GM23248 (cell line): ENCODE measurements at regions not wholly inside any gene's neighbourhood (a gene's known extent, or its start where the extent isn't known, plus 50 kb on each side); places are given as distances from the start of the nearest gene placed in this dataset.

Experiments used
- DNase-seq: peaks from one replicate; pipeline ENCODE4 v3.0.0-alpha.2; 2015
- H2AFZ ChIP-seq: fragments of 200-600 bp; sonication (generic); 2 replicates; pipeline ENCODE4 v1.6.1; 2016; ENCODE audit warnings: antibody characterized with exemption
- H3F3A ChIP-seq: fragments of 200-600 bp; sonication (generic); 2 replicates; pipeline ENCODE4 v1.6.1; 2016; ENCODE audit warnings: mild to moderate bottlenecking, antibody characterized with exemption, mixed run types; ENCODE audit not compliant: insufficient read depth
- H3K27ac ChIP-seq: fragments of 200-600 bp; sonication (generic); 2 replicates; pipeline ENCODE4 v1.5.1; 2016; ENCODE audit warnings: mild to moderate bottlenecking
- H3K27me3 ChIP-seq: fragments of 200-600 bp; sonication (generic); replicated peaks from 2 replicates; pipeline ENCODE4 v1.6.1; 2016; ENCODE audit warnings: mild to moderate bottlenecking; ENCODE audit not compliant: insufficient read depth
- H3K36me3 ChIP-seq: fragments of 200-600 bp; sonication (generic); 2 replicates; pipeline ENCODE4 v1.6.1; 2016; ENCODE audit warnings: low read depth, mild to moderate bottlenecking
- H3K4me1 ChIP-seq: fragments of 200-600 bp; sonication (generic); 2 replicates; pipeline ENCODE4 v1.6.1; 2016; ENCODE audit warnings: mild to moderate bottlenecking; ENCODE audit not compliant: insufficient read depth
- H3K4me2 ChIP-seq: fragments of 200-600 bp; sonication (generic); one replicate; pipeline ENCODE4 v1.6.1; 2016; ENCODE audit warnings: mild to moderate bottlenecking; ENCODE audit not compliant: unreplicated experiment
- H3K4me3 ChIP-seq: fragments of 200-600 bp; sonication (generic); 2 replicates; pipeline ENCODE4 v1.5.1; 2016; ENCODE audit warnings: mild to moderate bottlenecking
- H3K79me2 ChIP-seq: fragments of 200-600 bp; sonication (generic); 2 replicates; pipeline ENCODE4 v1.6.1; 2016; ENCODE audit warnings: mild to moderate bottlenecking; ENCODE audit not compliant: insufficient read depth
- H3K9ac ChIP-seq: fragments of 200-600 bp; sonication (generic); 2 replicates; pipeline ENCODE4 v1.6.1; 2016; ENCODE audit warnings: mild to moderate bottlenecking
- H3K9me2 ChIP-seq: fragments of 200-600 bp; sonication (generic); 2 replicates; pipeline ENCODE4 v1.6.1; 2016; ENCODE audit warnings: mixed run types, mild to moderate bottlenecking, moderate library complexity; ENCODE audit not compliant: insufficient read depth
- H3K9me3 ChIP-seq: fragments of 200-600 bp; sonication (generic); one replicate; pipeline ENCODE4 v1.6.1; 2017; ENCODE audit warnings: low read depth
- H4K20me1 ChIP-seq: fragments of 200-600 bp; sonication (generic); 2 replicates; pipeline ENCODE4 v1.6.0; 2016; ENCODE audit not compliant: insufficient read depth
- EZH2 ChIP-seq: fragments of 200-600 bp; sonication (generic); IDR thresholded peaks from 2 replicates; pipeline ENCODE4 v1.6.1; 2018; ENCODE audit warnings: antibody characterized with exemption, mild to moderate bottlenecking; ENCODE audit not compliant: insufficient read depth, poor library complexity, severe bottlenecking
- EZH2phosphoT487 ChIP-seq: fragments of 200-600 bp; sonication (generic); IDR thresholded peaks from 2 replicates; pipeline ENCODE4 v1.6.1; 2018; ENCODE audit warnings: antibody characterized with exemption, moderate library complexity, mild to moderate bottlenecking, low read depth; ENCODE audit not compliant: insufficient read depth
- WGBS, 2 experiments: methylation state at CpG; one replicate each; pipeline ENCODE4 v1.1.6; 2015 to 2017; ENCODE audit warnings: low lambda C conversion rate in 2 of 2, low coverage in 1 of 2; ENCODE audit errors: missing lambda C conversion rate in 2 of 2; 5-methylcytosine and 5-hydroxymethylcytosine counted together
- in situ Hi-C: fragments of 300-500 bp; cut with MboI; formaldehyde crosslinking; loops from 2 replicates; pipeline ENCODE4 v1.15.0; 2020

GRCh38 chr13:90382425-90382824 lies 965.1 kb upstream of the MIR17HG start:
- TF ChIP-seq EZH2 = no peak
- TF ChIP-seq EZH2phosphoT487 = no peak
- no peaks in the 10 kb centered on the region for H4K20me1 ChIP-seq
- H3K4me1 ChIP-seq = no peaks in the 10 kb centered on the region
- H3F3A ChIP-seq = no peaks in the 10 kb centered on the region
- H2AFZ ChIP-seq = no peak overlapping the region
- in situ Hi-C loops = no loop called here
- no peak overlapping the region for H3K27ac ChIP-seq
- H3K9me2 ChIP-seq = no peaks in the 10 kb centered on the region
- no peaks in the 10 kb centered on the region for H3K36me3 ChIP-seq
- no peak for DNase-seq
- no peak overlapping the region for H3K9ac ChIP-seq
- WGBS, 2 experiments = 93 to 100% methylated on average over 1 of the region's 1 CpG
- no peak overlapping the region for H3K4me3 ChIP-seq
- H3K27me3 ChIP-seq = no peaks in the 10 kb centered on the region
- H3K4me2 ChIP-seq = no peak overlapping the region
- no peaks in the 10 kb centered on the region for H3K9me3 ChIP-seq
- no peaks in the 10 kb centered on the region for H3K79me2 ChIP-seq

- in situ Hi-C loops = no loop called here
Observed at GRCh38 chr13:90385781-90386489, 961.6 kb upstream of the MIR17HG start.

GRCh38 chr13:90388887-90389452 lies 958.5 kb upstream of the MIR17HG start:
- Histone ChIP-seq H2AFZ (no peak overlapping the region), H3K9me3 (no peaks in the 10 kb centered on the region), H3K4me3 (no peak overlapping the region), H3K36me3 (no peaks in the 10 kb centered on the region), H3K4me1 (no peaks in the 10 kb centered on the region), H3K9me2 (no peaks in the 10 kb centered on the region; the same call in 1 of the 2 replicates), H3K79me2 (no peaks in the 10 kb centered on the region), H3K27me3 (no peaks in the 10 kb centered on the region), H4K20me1 (no peaks in the 10 kb centered on the region), H3K9ac (no peak overlapping the region), H3K4me2 (no peak overlapping the region), H3F3A (no peaks in the 10 kb centered on the region), H3K27ac (no peak overlapping the region)
- in situ Hi-C loops = no loop called here
- no peak for TF ChIP-seq EZH2phosphoT487
- TF ChIP-seq EZH2 = no peak
- DNase-seq = no peak
- 50 to 77% methylated on average over 2 of the region's 2 CpGs for WGBS, 2 experiments

More at GRCh38 chr13:90385781-90386489, 961.6 kb upstream of the MIR17HG start:
- Histone ChIP-seq H3K9me3 (no peaks in the 10 kb centered on the region), H3K27me3 (no peaks in the 10 kb centered on the region), H3K9ac (no peak overlapping the region), H3K4me3 (no peak overlapping the region), H3K79me2 (no peaks in the 10 kb centered on the region), H3K4me2 (no peak overlapping the region), H3F3A (no peaks in the 10 kb centered on the region), H3K27ac (no peak overlapping the region), H3K9me2 (no peaks in the 10 kb centered on the region; the same call in 1 of the 2 replicates), H3K4me1 (no peaks in the 10 kb centered on the region), H3K36me3 (no peaks in the 10 kb centered on the region), H2AFZ (no peak overlapping the region), H4K20me1 (no peaks in the 10 kb centered on the region)
- no peak for TF ChIP-seq EZH2phosphoT487
- no peak for DNase-seq
- WGBS, 2 experiments = 93 to 97% methylated on average over 4 of the region's 4 CpGs

- H2AFZ ChIP-seq = no peak overlapping the region
- H3K27ac ChIP-seq = no peak overlapping the region
- H3F3A ChIP-seq = no peaks in the 10 kb centered on the region
- H3K4me2 ChIP-seq = no peak overlapping the region
- no peak overlapping the region for H3K9ac ChIP-seq
- TF ChIP-seq EZH2 (no peak), EZH2phosphoT487 (no peak)
- H3K27me3 ChIP-seq = no peaks in the 10 kb centered on the region
- H3K4me3 ChIP-seq = no peak overlapping the region
- in situ Hi-C loops = no loop called here
- no peak for DNase-seq
- no peaks in the 10 kb centered on the region for H3K79me2 ChIP-seq
- H3K9me2 ChIP-seq = no peaks in the 10 kb centered on the region; the same call in 1 of the 2 replicates
- no peaks in the 10 kb centered on the region for H3K4me1 ChIP-seq
- no peaks in the 10 kb centered on the region for H3K9me3 ChIP-seq
- WGBS, 2 experiments = 78 to 81% methylated on average over 2 of the region's 2 CpGs
- no peaks in the 10 kb centered on the region for H3K36me3 ChIP-seq
- no peaks in the 10 kb centered on the region for H4K20me1 ChIP-seq
Observed at GRCh38 chr13:90389537-90389936, 958.0 kb upstream of the MIR17HG start.
